GM23338 (cell line): ENCODE measurements at regions not wholly inside any gene's neighbourhood (a gene's known extent, or its start where the extent isn't known, plus 50 kb on each side); places are given as distances from the start of the nearest gene placed in this dataset.

ENCODE experiments used
- EZH2 ChIP-seq: fragments of 200-600 bp; sonication (generic); IDR thresholded peaks from one replicate; pipeline ENCODE4 v1.8.0; 2017; ENCODE audit warnings: antibody characterized with exemption, mild to moderate bottlenecking, low read depth; ENCODE audit not compliant: unreplicated experiment
- JUNB ChIP-seq: IDR thresholded peaks from one replicate; pipeline ENCODE4 v1.6.1; 2016; ENCODE audit warnings: antibody characterized with exemption; ENCODE audit not compliant: unreplicated experiment
- TF ChIP-seq, protein P1 (sequence below), 2 experiments: fragments of 200-600 bp in 1 of 2; sonication (generic) in 1 of 2; conservative IDR thresholded peaks; 2 replicates each; pipeline versions ENCODE4 v1.5.1 to v1.6.1; 2016 to 2017; ENCODE audit warnings: antibody characterized with exemption in 2 of 2, low read depth in 2 of 2, mild to moderate bottlenecking in 2 of 2, moderate library complexity in 1 of 2

DNA sequence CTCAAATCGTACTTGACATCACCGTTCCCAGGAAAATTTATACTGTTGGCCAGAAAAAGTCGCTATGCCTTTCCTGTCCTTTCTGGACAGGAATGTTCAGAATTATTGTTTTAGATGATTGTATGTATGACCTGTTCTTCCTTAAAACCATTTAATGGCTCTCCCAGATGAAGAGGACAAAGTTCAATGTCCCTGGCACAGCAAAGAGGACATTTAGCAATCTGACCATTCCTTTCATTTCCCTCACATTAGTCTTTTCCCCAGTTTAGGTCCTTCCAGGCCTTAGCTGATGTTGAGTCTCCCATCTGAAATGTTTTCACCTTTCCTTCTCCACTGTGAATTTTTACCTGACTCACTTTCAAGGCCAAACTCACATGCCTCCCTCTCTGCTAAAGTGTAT, 938.9 kb downstream of the CDH11 start:
- TF ChIP-seq EZH2 (no peak), JUNB (no peak)
- TF ChIP-seq, protein P1, sequence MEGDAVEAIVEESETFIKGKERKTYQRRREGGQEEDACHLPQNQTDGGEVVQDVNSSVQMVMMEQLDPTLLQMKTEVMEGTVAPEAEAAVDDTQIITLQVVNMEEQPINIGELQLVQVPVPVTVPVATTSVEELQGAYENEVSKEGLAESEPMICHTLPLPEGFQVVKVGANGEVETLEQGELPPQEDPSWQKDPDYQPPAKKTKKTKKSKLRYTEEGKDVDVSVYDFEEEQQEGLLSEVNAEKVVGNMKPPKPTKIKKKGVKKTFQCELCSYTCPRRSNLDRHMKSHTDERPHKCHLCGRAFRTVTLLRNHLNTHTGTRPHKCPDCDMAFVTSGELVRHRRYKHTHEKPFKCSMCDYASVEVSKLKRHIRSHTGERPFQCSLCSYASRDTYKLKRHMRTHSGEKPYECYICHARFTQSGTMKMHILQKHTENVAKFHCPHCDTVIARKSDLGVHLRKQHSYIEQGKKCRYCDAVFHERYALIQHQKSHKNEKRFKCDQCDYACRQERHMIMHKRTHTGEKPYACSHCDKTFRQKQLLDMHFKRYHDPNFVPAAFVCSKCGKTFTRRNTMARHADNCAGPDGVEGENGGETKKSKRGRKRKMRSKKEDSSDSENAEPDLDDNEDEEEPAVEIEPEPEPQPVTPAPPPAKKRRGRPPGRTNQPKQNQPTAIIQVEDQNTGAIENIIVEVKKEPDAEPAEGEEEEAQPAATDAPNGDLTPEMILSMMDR (conservative IDR thresholded peaks at IDR 0.05; ENCODE audit: low read depth in 2 of 2) = no peak
